GM12878 (cell line): ENCODE measurements at regions not wholly inside any gene's neighbourhood (a gene's known extent, or its start where the extent isn't known, plus 50 kb on each side); places are given as distances from the start of the nearest gene placed in this dataset.

ENCODE experiments used
- ATAC-seq: fragments of 200-7000 bp; cut with Tn5 transposase; 3 replicates; pipeline ENCODE4 v1.9.1; 2020; ENCODE audit warnings: mild to moderate bottlenecking, moderate library complexity
- BruUV-seq: library from RNA; stranded (reverse); fragments of 400-500 nt; replicated peaks from 2 replicates; lab custom pipeline; 2021; lab: Mats Ljungman, UMichigan
- CTCF ChIA-PET: fragments of 300-600 bp; sonication (Branson Sonifier 250); formaldehyde crosslinking; extraction: SDS; loops from one replicate; lab custom pipeline; 2021; ENCODE audit warnings: inconsistent platforms; lab: Yijun Ruan, JAX
- POLR2A ChIA-PET: fragments of 350-600 bp; formaldehyde crosslinking; extraction: SDS; loops from one replicate; lab custom pipeline; 2021; ENCODE audit warnings: inconsistent platforms; lab: Charles Lee
- RAD21 ChIA-PET: fragments of 300-600 bp; sonication (Branson Sonifier 250); formaldehyde crosslinking; loops from one replicate; lab custom pipeline; 2023; ENCODE audit warnings: antibody characterized with exemption; ENCODE audit not compliant: unreplicated experiment; lab: Charles Lee
- SMC1A ChIA-PET: fragments of 300-600 bp; sonication (Branson Sonifier 250); formaldehyde crosslinking; loops from one replicate; lab custom pipeline; 2023; ENCODE audit not compliant: unreplicated experiment, uncharacterized antibody; lab: Charles Lee
- DNase-seq: peaks from one replicate; pipeline ENCODE4 v3.0.0-alpha.2; 2011; ENCODE audit warnings: low read depth, low spot score
- FAIRE-seq: peaks from 3 replicates; lab custom pipeline; 2011; peaks lifted over from hg19 to GRCh38; lab: Jason Lieb, UNC
- H2AFZ ChIP-seq: 2 replicates; pipeline ENCODE4 v1.6.0; 2011; ENCODE audit warnings: low read depth, low read length, control low read depth; ENCODE audit not compliant: control insufficient read depth
- H3K27ac ChIP-seq: 2 replicates; pipeline ENCODE4 v1.5.1; 2011; ENCODE audit warnings: control low read depth; ENCODE audit not compliant: control insufficient read depth, insufficient read depth
- H3K27me3 ChIP-seq, 2 experiments: replicated peaks in 1 of 2; 2 replicates each; pipeline versions ENCODE4 v1.6.0 to v1.6.1; 2011; ENCODE audit warnings: low read length in 1 of 2; ENCODE audit not compliant: control insufficient read depth in 2 of 2, insufficient read depth in 2 of 2
- H3K36me3 ChIP-seq, 2 experiments: 2 replicates each; pipeline ENCODE4 v1.5.1; 2011; ENCODE audit warnings: low read length in 1 of 2; ENCODE audit not compliant: control insufficient read depth in 2 of 2, insufficient read depth in 2 of 2
- H3K4me1 ChIP-seq: 2 replicates; pipeline ENCODE4 v1.6.1; 2011; ENCODE audit warnings: mild to moderate bottlenecking, low read length, moderate library complexity, mixed read lengths; ENCODE audit not compliant: control insufficient read depth, insufficient read depth
- H3K4me2 ChIP-seq: 2 replicates; pipeline ENCODE4 v1.6.0; 2011; ENCODE audit warnings: control low read depth; ENCODE audit not compliant: control insufficient read depth, insufficient read depth
- H3K4me3 ChIP-seq: fragments of 200-600 bp; sonication (generic); 2 replicates; pipeline ENCODE4 v1.5.1; 2016
- H3K79me2 ChIP-seq: 2 replicates; pipeline ENCODE4 v1.6.0; 2011; ENCODE audit warnings: low read length; ENCODE audit not compliant: control insufficient read depth, insufficient read depth
- H3K9ac ChIP-seq: 2 replicates; pipeline ENCODE4 v1.8.0; 2011; ENCODE audit warnings: low read length, control low read depth, mixed read lengths; ENCODE audit not compliant: control insufficient read depth, insufficient read depth
- H3K9me3 ChIP-seq: replicated peaks from 3 replicates; pipeline ENCODE4 v1.5.1; 2011; ENCODE audit warnings: mild to moderate bottlenecking, low read length; ENCODE audit not compliant: control insufficient read depth, insufficient read depth
- H4K20me1 ChIP-seq: 2 replicates; pipeline ENCODE4 v1.6.0; 2011; ENCODE audit not compliant: control insufficient read depth, insufficient read depth
- BCL3 ChIP-seq: IDR thresholded peaks from 2 replicates; pipeline ENCODE4 v1.6.1; 2011; ENCODE audit warnings: borderline replicate concordance, low read depth, mild to moderate bottlenecking, moderate library complexity, low read length; ENCODE audit not compliant: insufficient read depth, poor library complexity, severe bottlenecking
- BCLAF1 ChIP-seq: fragments of 450-650 bp; IDR thresholded peaks from 2 replicates; pipeline ENCODE4 v1.6.1; 2017; ENCODE audit warnings: antibody characterized with exemption, mild to moderate bottlenecking, moderate library complexity
- CHD1 ChIP-seq: IDR thresholded peaks from 2 replicates; pipeline ENCODE4 v1.6.1; 2012; ENCODE audit warnings: low read depth, low read length, improper control_type of control experiment
- GABPA ChIP-seq: IDR thresholded peaks from 2 replicates; pipeline ENCODE4 v1.6.1; 2014; ENCODE audit warnings: antibody characterized with exemption, low read depth, mild to moderate bottlenecking, inconsistent platforms
- HDGF ChIP-seq: fragments of 450-650 bp; IDR thresholded peaks from 2 replicates; pipeline ENCODE4 v1.6.1; 2016; ENCODE audit warnings: antibody characterized with exemption
- NFXL1 ChIP-seq: fragments of 450-650 bp; IDR thresholded peaks from 2 replicates; pipeline ENCODE4 v1.6.1; 2017; ENCODE audit warnings: antibody characterized with exemption, mild to moderate bottlenecking, borderline replicate concordance
- PAX5 ChIP-seq: IDR thresholded peaks from 2 replicates; pipeline ENCODE4 v1.6.1; 2011; ENCODE audit warnings: low read depth, low read length, borderline replicate concordance
- POU2F2 ChIP-seq: IDR thresholded peaks from 3 replicates; pipeline ENCODE4 v1.6.1; 2011; ENCODE audit warnings: low read depth, mild to moderate bottlenecking, low read length, borderline replicate concordance
- RCOR1 ChIP-seq: conservative IDR thresholded peaks from 2 replicates; pipeline ENCODE4 v1.6.1; 2012; ENCODE audit warnings: low read depth, low read length, improper control_type of control experiment
- TAF1 ChIP-seq: IDR thresholded peaks from 2 replicates; pipeline ENCODE4 v1.6.1; 2011; ENCODE audit warnings: mild to moderate bottlenecking, low read depth, low read length, borderline replicate concordance
- ZBED1 ChIP-seq: IDR thresholded peaks from 2 replicates; pipeline ENCODE4 v1.6.1; 2016; ENCODE audit warnings: borderline replicate concordance
- WGBS: methylation state at CpG from one replicate; pipeline ENCODE4 v1.1.6; 2016; ENCODE audit warnings: low lambda C conversion rate; ENCODE audit not compliant: insufficient replicate concordance, insufficient coverage; ENCODE audit errors: missing lambda C conversion rate; 5-methylcytosine and 5-hydroxymethylcytosine counted together
- in situ Hi-C: fragments of 300-500 bp; cut with MboI; formaldehyde crosslinking; loops from 9 replicates; pipeline ENCODE4 v1.14.3; 2018; ENCODE audit warnings: mixed read lengths
- intact Hi-C: fragments of 100-400 bp; cut with micrococcal nuclease; formaldehyde crosslinking; loops from one replicate; pipeline ENCODE4 v1.14.2; 2022; ENCODE audit not compliant: unreplicated experiment

GRCh38 chr6:10303608-10304506 lies 111.0 kb downstream of the TFAP2A start:
- CTCF ChIA-PET: interaction anchor here (1.0 kb wide), 1 partner anchor 132 kb away, joined by 3 read pairs; no protein-coding TSS in a partner anchor
- SMC1A ChIA-PET: no interaction called here
- TF ChIP-seq GABPA (no peak), POU2F2 (no peak), BCL3 (no peak), TAF1 (no peak), ZBED1 (no peak), NFXL1 (no peak), BCLAF1 (no peak), PAX5 (no peak), CHD1 (no peak), RCOR1 (no peak), HDGF (no peak)
- TF ChIP-seq, all 136 proteins: peak for 0
- BruUV-seq: no TSS peak
- no peaks in the 10 kb centered on the region for H3K9me3 ChIP-seq
- H3K9ac ChIP-seq: no peak overlapping the region
- WGBS: 13% methylated on average over 6 of the region's 7 CpGs
- no peaks in the 10 kb centered on the region for H3K4me1 ChIP-seq
- H4K20me1 ChIP-seq: no peaks in the 10 kb centered on the region
- no peaks in the 10 kb centered on the region for H3K27me3 ChIP-seq
- intact Hi-C loops (no loop called here), in situ Hi-C loops (no loop called here)
- no peak overlapping the region for H3K4me2 ChIP-seq
- H3K79me2 ChIP-seq: no peaks in the 10 kb centered on the region
- ATAC-seq (no peak), FAIRE-seq (no peak), DNase-seq (no peak)
- no peak overlapping the region for H2AFZ ChIP-seq
- no peaks in the 10 kb centered on the region for H3K36me3 ChIP-seq
- ChIA-PET RAD21 (interaction anchor here (1.3 kb wide), 1 partner anchor 19 kb away, joined by 3 read pairs; no protein-coding TSS in a partner anchor), POLR2A (interaction anchor here (0.6 kb wide), 2 partner anchors 198 to 358 kb away, joined by 4 read pairs; no protein-coding TSS in a partner anchor)
- no peak overlapping the region for H3K4me3 ChIP-seq
- no peak overlapping the region for H3K27ac ChIP-seq
